Osteocyte (in vitro differentiated cells): ENCODE measurements at regions not wholly inside any gene's neighbourhood (a gene's known extent, or its start where the extent isn't known, plus 50 kb on each side); places are given as distances from the start of the nearest gene placed in this dataset.
A peak's percentile ranks its signal among the peaks of the same experiment; 100 is the strongest.

Source experiments
- DNase-seq: peaks from one replicate; pipeline ENCODE4 v3.0.0; 2021; ENCODE audit warnings: mixed read lengths; ENCODE audit not compliant: unreplicated experiment; ENCODE audit errors: extremely low spot score
- H3K27ac Mint-ChIP-seq: one replicate; pipeline ENCODE4 v1.8.0; 2021; ENCODE audit warnings: mild to moderate bottlenecking, mixed read lengths; ENCODE audit not compliant: unreplicated experiment
- H3K27me3 Mint-ChIP-seq: one replicate; pipeline ENCODE4 v1.8.0; 2021; ENCODE audit warnings: mixed read lengths; ENCODE audit not compliant: unreplicated experiment
- H3K36me3 Mint-ChIP-seq: one replicate; pipeline ENCODE4 v1.8.0; 2021; ENCODE audit warnings: mixed read lengths; ENCODE audit not compliant: unreplicated experiment
- H3K4me1 Mint-ChIP-seq: one replicate; pipeline ENCODE4 v1.8.0; 2021; ENCODE audit warnings: mixed read lengths; ENCODE audit not compliant: unreplicated experiment
- H3K4me3 Mint-ChIP-seq: one replicate; pipeline ENCODE4 v1.8.0; 2021; ENCODE audit warnings: mild to moderate bottlenecking, moderate library complexity, mixed read lengths; ENCODE audit not compliant: unreplicated experiment
- H3K9me3 Mint-ChIP-seq: one replicate; pipeline ENCODE4 v1.8.0; 2021; ENCODE audit warnings: mixed read lengths; ENCODE audit not compliant: unreplicated experiment
- CTCF ChIP-seq: fragments of 200-600 bp; sonication (generic); IDR thresholded peaks from 2 replicates; pipeline ENCODE4 v1.5.0; 2021; ENCODE audit warnings: antibody characterized with exemption, mild to moderate bottlenecking, moderate library complexity

- no peak overlapping the region for H3K4me3 Mint-ChIP-seq
- no peak for TF ChIP-seq CTCF
- H3K9me3 Mint-ChIP-seq: no peaks in the 10 kb centered on the region
- H3K27ac Mint-ChIP-seq: no peak overlapping the region
- no peaks in the 10 kb centered on the region for H3K36me3 Mint-ChIP-seq
- no peak for DNase-seq
- no peaks in the 10 kb centered on the region for H3K4me1 Mint-ChIP-seq
- no peaks in the 10 kb centered on the region for H3K27me3 Mint-ChIP-seq
Measured at GRCh38 chr1:88540255-88540654, 143.8 kb upstream of the PKN2 start.

GRCh38 chr1:88541596-88541995, 142.5 kb upstream of the PKN2 start:
- Mint-ChIP-seq H3K4me1 (no peaks in the 10 kb centered on the region), H3K36me3 (no peaks in the 10 kb centered on the region), H3K9me3 (no peaks in the 10 kb centered on the region), H3K27me3 (peaks cover 2% of the 10 kb centered on the region), H3K27ac (no peak overlapping the region), H3K4me3 (no peak overlapping the region)
- no peak for TF ChIP-seq CTCF
- no peak for DNase-seq

GRCh38 chr1:88544195-88544594, 139.9 kb upstream of the PKN2 start:
- H3K4me1 Mint-ChIP-seq: no peaks in the 10 kb centered on the region
- no peak for TF ChIP-seq CTCF
- no peaks in the 10 kb centered on the region for H3K36me3 Mint-ChIP-seq
- DNase-seq: no peak
- peaks cover 7% of the 10 kb centered on the region for H3K27me3 Mint-ChIP-seq
- H3K27ac Mint-ChIP-seq: no peak overlapping the region
- no peak overlapping the region for H3K4me3 Mint-ChIP-seq
- H3K9me3 Mint-ChIP-seq: no peaks in the 10 kb centered on the region

GRCh38 chr1:88549536-88549935, 134.5 kb upstream of the PKN2 start:
- peak; percentile 35 for TF ChIP-seq CTCF

DNA sequence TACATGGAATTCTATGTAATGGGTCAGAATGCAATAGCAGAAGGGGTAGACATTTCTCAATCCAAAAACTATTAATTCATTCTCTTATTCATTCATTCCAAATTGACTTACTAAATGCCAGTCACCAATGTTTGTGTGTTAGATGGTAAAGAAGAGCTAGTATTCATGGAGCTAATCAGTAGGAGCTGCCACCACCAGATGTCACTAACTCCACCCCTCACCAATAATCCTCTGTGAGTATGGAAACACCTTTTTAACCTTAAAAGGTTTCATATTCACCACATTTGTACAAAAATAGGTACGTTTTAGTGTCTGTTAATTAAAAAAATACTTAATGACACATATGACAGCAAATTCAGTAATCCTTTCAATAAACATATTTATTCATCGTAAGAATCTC, 131.8 kb upstream of the PKN2 start:
- Mint-ChIP-seq H3K4me3 (no peak overlapping the region), H3K27me3 (no peaks in the 10 kb centered on the region), H3K27ac (no peak overlapping the region), H3K4me1 (no peaks in the 10 kb centered on the region), H3K9me3 (no peaks in the 10 kb centered on the region), H3K36me3 (no peaks in the 10 kb centered on the region)
- TF ChIP-seq CTCF: no peak
- DNase-seq: no peak

More at GRCh38 chr1:88549536-88549935, 134.5 kb upstream of the PKN2 start:
- Mint-ChIP-seq H3K36me3 (no peaks in the 10 kb centered on the region), H3K27ac (no peak overlapping the region), H3K4me1 (no peaks in the 10 kb centered on the region), H3K9me3 (no peaks in the 10 kb centered on the region), H3K4me3 (no peak overlapping the region), H3K27me3 (peaks cover 7% of the 10 kb centered on the region)
- DNase-seq: no peak
